Heart left ventricle (tissue), 13 donors: ENCODE measurements at regions not wholly inside any gene's neighbourhood (a gene's known extent, or its start where the extent isn't known, plus 50 kb on each side); places are given as distances from the start of the nearest gene placed in this dataset.

Source experiments
- POLR2A ChIP-seq, 2 donors: fragments of 450-650 bp; IDR thresholded peaks; one replicate each; pipeline ENCODE4 v1.6.1; 2017; ENCODE audit warnings: antibody characterized with exemption in 2 of 2, mild to moderate bottlenecking in 2 of 2, moderate library complexity in 2 of 2
- TF ChIP-seq, protein P1 (sequence below), 12 donors: fragments of 200-600 bp; sonication (generic) in 4 of 12; IDR thresholded peaks; one replicate each; pipeline versions ENCODE4 v1.5.0 to v1.8.0; 2018 to 2022; ENCODE audit warnings: antibody characterized with exemption in 12 of 12, mild to moderate bottlenecking in 5 of 12
- donor health status: ischemic (EF 13 %, LVEDD 7.1; RV severe dilation, severe dysfunction).
- donor health status: DM: no; HTN: yes; CAD: no.
- donor health status: DM: no; HTN: no; CAD: no.
- donor health status: ischemic (EF 25% LVEDD 6.9; RV normal size, moderate dysfunction).
- donor health status: ischemic (EF 25% LVEDD 5.7; RV mildly dilated, moderate dysfunction).
- donor health status: ischemic (EF 35%, LVEDD 5.7; RV mildly dilated, moderate dysfunction).
- donor health status: nonischemic (EF 11% LVEDD 7.7; RV severe dilation, severe dysfunction).
- donor health status: DM: yes; HTN: yes; CAD: no.
- donor health status: PGD.
- donor health status: ischemic (EF 29% LVEDD 5.4; RV normal size, mild dysfunction).
- donor health status: nonischemic (EF 23%, LVEDD 6.1; RV moderate dilation, normal function).

DNA sequence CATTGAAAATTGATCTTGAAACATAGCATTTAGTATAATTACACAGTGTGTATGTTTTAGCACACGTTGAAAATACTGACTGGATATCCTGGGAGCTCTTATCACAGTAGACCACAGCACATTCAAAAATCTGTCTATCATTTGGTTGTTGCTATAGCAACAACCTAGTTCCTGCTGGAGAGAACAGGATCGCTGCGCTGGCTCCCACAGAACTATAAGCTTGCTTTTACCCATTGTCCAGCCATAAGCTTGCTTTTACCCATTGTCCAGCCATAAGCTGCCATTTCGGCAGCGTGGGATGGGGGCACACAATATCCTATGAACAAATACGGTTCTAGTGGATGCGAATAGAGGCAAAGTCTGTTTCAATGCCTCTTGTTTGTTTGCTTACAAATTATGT, 70.4 kb upstream of the ST6GAL2 start:
- TF ChIP-seq, protein P1, sequence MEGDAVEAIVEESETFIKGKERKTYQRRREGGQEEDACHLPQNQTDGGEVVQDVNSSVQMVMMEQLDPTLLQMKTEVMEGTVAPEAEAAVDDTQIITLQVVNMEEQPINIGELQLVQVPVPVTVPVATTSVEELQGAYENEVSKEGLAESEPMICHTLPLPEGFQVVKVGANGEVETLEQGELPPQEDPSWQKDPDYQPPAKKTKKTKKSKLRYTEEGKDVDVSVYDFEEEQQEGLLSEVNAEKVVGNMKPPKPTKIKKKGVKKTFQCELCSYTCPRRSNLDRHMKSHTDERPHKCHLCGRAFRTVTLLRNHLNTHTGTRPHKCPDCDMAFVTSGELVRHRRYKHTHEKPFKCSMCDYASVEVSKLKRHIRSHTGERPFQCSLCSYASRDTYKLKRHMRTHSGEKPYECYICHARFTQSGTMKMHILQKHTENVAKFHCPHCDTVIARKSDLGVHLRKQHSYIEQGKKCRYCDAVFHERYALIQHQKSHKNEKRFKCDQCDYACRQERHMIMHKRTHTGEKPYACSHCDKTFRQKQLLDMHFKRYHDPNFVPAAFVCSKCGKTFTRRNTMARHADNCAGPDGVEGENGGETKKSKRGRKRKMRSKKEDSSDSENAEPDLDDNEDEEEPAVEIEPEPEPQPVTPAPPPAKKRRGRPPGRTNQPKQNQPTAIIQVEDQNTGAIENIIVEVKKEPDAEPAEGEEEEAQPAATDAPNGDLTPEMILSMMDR (IDR thresholded peaks at IDR 0.05): no peak
- no peak for TF ChIP-seq POLR2A (IDR thresholded peaks at IDR 0.05)
